OCI-LY1 (cell line): ENCODE measurements at regions not wholly inside any gene's neighbourhood (a gene's known extent, or its start where the extent isn't known, plus 50 kb on each side); places are given as distances from the start of the nearest gene placed in this dataset.

Experiments used
- EZH2 ChIP-seq: fragments of 200-600 bp; sonication (generic), shearing (Covaris generic); IDR thresholded peaks from 2 replicates; pipeline ENCODE4 v1.8.0; 2017; ENCODE audit warnings: borderline replicate concordance, mixed run types, mild to moderate bottlenecking, antibody characterized with exemption, low read length, moderate library complexity, mixed read lengths
- TF ChIP-seq, protein P1 (sequence below): fragments of 200-600 bp; sonication (generic), shearing (Covaris generic); IDR thresholded peaks from 2 replicates; pipeline ENCODE4 v1.5.1; 2017; ENCODE audit warnings: mild to moderate bottlenecking, antibody characterized with exemption, low read length, moderate library complexity, mixed read lengths

DNA sequence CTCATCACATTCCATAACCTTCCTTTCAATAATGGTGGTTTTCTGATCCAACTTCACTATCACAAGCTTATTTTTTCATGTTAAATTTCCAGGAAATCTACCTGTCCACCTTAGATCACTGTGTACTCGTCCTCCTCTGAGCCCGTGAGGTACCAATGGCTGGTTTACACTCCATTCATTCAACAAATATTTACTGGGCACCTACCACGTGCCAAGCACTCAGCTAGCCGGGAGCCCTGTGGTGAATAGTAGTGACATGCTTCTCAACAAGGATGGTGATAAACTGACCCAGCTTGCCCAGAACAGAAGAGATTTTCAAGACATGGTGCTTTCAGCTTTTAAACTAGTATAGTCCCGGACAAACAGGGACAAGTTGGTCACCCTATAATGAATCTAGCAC, 98.2 kb downstream of the FAM204A start:
- TF ChIP-seq, protein P1, sequence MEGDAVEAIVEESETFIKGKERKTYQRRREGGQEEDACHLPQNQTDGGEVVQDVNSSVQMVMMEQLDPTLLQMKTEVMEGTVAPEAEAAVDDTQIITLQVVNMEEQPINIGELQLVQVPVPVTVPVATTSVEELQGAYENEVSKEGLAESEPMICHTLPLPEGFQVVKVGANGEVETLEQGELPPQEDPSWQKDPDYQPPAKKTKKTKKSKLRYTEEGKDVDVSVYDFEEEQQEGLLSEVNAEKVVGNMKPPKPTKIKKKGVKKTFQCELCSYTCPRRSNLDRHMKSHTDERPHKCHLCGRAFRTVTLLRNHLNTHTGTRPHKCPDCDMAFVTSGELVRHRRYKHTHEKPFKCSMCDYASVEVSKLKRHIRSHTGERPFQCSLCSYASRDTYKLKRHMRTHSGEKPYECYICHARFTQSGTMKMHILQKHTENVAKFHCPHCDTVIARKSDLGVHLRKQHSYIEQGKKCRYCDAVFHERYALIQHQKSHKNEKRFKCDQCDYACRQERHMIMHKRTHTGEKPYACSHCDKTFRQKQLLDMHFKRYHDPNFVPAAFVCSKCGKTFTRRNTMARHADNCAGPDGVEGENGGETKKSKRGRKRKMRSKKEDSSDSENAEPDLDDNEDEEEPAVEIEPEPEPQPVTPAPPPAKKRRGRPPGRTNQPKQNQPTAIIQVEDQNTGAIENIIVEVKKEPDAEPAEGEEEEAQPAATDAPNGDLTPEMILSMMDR = no peak
- no peak for TF ChIP-seq EZH2
